ENCODE measurements at regions not wholly inside any gene's neighbourhood (a gene's known extent, or its start where the extent isn't known, plus 50 kb on each side); places are given as distances from the start of the nearest gene placed in this dataset.

DNA sequence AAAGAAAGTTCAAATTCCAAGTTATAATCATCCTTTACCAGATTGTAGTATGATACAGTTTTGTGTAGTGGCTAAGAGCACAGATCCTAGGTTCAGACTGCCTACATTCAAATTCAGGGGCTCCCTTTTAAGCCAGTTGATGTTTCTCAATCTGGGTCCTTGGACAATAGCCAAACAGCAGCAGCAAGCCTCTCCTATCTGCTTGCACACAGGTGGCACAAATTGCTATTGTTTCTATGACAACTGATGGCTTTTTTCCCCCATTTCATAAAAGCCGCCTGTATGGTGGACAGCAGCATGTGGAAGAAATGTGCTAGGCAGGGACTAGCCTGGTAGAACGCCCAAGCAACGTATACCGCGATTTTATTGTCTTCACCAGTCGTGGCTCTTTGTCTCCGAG is 76.5 kb downstream of the S1PR1 start:
- ChIA-PET CTCF (interaction anchor here (1.1 to 1.5 kb wide), 2 partner anchors 25 to 44 kb away, joined by 3 to 7 read pairs; no protein-coding TSS in a partner anchor), POLR2A (no interaction called here)

DNA sequence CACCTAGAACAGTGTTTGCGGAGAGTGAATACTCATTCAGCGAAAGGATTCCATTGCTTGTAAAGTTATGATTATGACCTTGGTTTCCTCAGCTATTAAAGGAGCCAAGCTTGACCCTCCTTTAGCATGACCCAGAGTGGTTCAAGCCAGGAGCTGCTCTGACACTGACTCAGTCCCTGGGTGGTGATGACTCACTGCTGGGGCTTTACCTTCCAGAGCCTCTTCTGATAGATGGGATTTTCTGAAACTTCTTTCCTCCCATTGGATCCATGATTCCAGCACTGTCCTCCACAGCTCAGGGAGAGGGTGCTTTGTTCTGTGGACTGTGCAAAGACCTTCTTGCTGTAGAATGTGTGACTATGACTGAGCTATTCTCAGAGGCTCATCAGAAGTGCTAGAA is 77.4 kb downstream of the S1PR1 start:
- ChIA-PET CTCF (interaction anchor here (0.7 kb wide), 1 partner anchor 24 kb away, joined by 3 read pairs; no protein-coding TSS in a partner anchor), POLR2A (no interaction called here)

DNA sequence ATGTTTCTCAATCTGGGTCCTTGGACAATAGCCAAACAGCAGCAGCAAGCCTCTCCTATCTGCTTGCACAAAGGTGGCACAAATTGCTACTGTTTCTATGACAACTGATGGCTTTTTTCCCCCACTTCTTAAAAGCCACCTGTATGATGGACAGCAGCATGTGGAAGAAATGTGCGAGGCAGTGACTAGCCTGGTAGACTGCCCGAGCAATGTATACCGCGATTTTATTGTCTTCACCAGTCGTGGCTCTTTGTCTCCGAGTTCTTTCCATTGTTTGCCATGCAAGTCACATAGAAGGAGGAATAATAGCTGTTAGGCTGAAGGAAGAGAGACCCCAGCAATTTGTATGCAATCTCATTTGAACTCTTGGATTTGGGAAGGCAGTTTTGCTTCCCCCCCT is 79.4 kb downstream of the S1PR1 start:
- ChIA-PET POLR2A (no interaction called here), CTCF (no interaction called here)

DNA sequence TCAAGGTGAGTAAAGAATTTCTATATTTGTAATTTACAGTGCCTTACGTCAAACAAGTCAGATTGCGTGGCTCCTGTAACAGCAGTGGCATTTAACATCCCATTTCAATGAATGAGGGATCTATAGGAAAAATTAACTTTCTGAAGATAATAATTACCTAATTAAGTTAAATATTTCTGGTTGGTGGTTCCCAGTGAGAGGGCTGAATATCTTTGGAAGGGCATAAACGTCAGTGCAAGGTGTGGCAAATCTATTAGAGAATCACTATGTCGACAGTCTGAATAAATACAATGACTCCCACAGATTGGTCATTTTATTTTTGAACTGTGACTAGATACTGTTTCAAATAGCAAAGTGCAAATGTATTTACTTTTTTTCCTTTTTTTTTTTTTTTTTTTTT is 80.0 kb downstream of the S1PR1 start:
- POLR2A ChIA-PET = no interaction called here
- CTCF ChIA-PET = interaction anchor here (0.7 to 1.6 kb wide), 2 partner anchors 13 to 1585 kb away, joined by 3 to 5 read pairs; no protein-coding TSS in a partner anchor

DNA sequence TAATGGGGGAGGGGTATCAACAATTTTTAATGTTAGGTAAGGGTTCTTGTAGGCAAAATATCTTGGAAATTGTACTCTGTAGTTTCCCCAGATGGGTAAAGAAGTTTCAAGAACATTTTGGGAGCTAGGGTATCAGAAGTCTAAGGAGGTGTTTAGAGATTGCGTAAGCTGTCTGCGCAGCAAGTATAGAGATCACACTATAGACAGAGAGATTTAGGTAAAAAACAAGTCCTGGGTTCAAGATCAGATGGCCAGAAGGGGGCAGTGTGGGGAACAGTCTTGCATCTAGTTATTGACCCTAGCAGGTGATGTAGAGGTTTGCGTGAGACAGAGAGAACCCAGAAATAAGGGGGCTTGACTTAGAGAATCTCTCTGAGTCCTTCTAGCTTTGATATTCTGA is 80.8 kb downstream of the S1PR1 start:
- POLR2A ChIA-PET = no interaction called here
- CTCF ChIA-PET = interaction anchor here (0.7 to 1.6 kb wide), 5 partner anchors 8 to 1585 kb away, joined by 3 to 6 read pairs (median 5); no protein-coding TSS in a partner anchor

DNA sequence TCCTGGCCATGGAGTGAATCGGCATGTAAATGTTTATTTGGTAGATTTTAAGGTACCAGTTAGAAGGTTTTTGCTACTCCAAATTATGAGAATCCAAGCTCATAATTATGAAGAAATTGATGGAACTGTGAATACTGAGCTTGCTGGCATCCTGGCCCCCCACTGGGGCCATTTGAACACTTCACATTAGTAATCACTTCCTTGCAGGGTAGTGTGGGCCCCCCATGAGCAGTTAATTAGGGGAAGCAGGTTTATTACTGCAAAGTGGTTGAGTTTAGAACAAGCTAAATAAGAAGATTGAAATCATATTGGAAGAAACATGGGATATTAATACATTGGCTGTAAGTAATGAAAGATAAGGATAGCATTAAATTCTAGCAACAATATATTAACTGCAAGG is 86.7 kb downstream of the S1PR1 start:
- ChIA-PET CTCF (no interaction called here), POLR2A (no interaction called here)

DNA sequence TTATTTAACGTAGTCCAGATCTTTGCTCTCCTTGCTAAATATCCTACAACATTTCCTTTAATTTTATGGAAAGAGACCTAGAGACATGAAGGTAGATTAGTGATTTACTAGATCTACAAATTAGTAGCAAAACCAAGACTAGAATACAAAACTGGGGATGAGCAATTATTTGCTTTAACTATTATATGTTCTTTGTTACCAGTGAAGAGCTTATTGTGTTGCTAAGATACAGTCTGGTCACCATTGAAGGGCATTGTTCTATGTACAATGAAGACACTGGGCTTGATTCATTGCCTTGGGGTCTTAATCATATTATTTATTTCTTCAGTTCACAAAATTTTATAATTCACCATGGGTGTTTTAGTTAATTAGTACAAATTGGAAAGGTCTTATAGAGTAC is 88.3 kb downstream of the S1PR1 start:
- ChIA-PET POLR2A (no interaction called here), CTCF (no interaction called here)

DNA sequence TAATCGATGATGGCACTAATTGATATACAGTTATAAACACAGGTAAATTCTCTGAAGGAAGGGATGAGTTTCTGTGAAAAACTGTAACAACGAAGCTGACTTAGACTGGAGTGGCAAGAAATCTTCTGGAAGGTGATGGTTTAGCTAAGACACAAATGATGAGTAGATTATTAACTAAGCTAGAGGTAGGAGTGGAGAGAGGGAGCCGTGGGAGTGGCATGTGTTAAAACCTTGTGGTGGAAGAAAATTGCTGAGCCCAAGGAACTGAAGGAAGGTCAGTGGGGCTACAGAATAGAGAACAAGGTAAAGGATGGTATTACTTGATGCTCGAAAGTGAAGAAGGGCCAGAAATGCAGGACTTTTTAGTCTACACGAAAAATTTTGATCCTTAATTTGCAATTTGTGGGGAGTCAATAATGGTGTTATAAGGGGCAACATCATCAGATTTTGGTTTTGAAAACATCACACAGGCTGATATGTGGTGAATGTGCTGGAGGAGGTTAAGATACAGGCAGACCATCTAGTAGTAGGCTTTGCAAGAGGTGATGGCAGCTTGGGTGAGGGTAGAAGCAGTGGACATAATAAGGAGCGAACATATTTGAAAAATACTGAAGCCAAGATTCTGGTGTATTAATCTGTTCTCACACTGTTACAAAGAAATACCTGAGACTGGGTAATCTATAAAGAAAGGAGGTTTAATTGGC is 93.8 kb downstream of the S1PR1 start:
- CTCF ChIA-PET = interaction anchor here (1.0 kb wide), 1 partner anchor 13 kb away, joined by 3 read pairs; no protein-coding TSS in a partner anchor
- POLR2A ChIA-PET = no interaction called here

DNA sequence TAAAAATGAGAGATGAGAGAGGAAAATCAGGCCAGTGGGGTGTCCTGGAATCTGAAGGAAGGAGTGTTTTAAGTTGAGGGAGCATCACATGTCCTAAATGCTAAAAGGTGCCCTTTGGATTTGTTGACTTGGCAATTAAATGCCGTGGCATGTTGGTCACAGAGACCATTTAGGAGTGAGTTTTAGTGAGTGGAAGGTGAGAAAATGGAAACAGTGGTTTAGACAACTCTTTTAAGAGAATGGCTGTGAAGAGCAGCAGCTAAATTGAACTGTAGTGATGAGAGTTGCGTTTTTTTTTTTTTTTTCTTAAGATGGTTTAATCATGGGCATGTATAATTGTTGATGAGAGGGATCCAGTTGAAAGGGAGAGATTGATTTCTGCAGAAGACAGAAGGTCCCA is 95.0 kb downstream of the S1PR1 start:
- ChIA-PET CTCF (no interaction called here), POLR2A (no interaction called here)

DNA sequence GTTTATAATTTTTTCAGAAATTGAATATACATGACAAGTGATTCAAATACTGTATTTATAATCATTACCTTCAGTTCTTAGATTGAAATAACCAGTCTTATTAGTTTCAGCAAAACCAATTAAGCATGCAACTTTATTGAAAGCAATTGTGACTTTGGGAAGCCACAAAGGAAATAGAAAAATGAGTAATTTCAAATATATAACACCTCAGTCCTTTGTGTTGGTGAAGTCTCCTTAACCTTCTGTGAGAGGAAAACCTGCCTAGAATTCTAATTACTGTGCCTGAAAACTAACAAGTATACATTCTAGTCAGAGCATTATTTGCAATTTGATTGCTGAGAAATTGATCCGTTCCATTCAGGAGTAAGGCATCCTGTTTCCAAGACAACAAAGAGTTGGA is 95.8 kb downstream of the S1PR1 start:
- ChIA-PET POLR2A (no interaction called here), CTCF (no interaction called here)

DNA sequence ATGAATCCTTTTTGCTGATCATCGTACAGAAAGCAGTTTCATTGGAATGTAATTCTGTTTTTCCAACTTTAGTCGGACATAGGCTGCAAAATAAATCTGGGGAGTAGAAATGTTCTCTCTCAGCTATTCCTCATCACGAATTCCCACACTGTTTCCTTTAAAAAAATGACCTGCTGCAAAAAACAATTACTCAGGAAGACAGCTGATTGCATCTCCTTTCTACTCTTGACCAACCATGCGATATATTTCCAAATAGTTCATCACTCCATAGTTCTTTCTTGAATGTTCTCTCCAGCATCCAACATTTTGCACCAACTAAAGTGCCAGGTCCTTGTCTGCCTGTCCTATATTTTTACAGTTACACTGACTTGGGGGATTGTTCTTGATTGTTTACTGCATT is 96.4 kb downstream of the S1PR1 start:
- ChIA-PET POLR2A (no interaction called here), CTCF (no interaction called here)

DNA sequence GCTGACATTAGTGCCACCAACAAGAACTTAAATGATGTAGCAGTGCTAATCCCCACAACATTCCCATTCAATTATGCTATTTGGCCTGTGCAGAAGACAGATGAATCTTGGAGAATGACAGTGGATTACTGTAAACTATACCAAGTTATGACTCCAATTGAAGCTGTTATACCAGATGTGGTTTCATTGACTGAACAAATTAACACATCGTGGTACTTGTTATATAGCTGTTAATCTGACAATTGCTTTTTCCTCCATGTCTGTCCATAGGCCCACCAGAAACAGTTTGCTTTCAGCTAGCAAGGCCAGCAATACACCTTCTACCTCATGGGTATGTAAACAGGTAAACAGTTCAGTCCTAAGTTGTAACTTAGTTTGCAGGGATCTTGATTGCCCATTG is 101.1 kb downstream of the S1PR1 start:
- ChIA-PET POLR2A (no interaction called here), CTCF (no interaction called here)

DNA sequence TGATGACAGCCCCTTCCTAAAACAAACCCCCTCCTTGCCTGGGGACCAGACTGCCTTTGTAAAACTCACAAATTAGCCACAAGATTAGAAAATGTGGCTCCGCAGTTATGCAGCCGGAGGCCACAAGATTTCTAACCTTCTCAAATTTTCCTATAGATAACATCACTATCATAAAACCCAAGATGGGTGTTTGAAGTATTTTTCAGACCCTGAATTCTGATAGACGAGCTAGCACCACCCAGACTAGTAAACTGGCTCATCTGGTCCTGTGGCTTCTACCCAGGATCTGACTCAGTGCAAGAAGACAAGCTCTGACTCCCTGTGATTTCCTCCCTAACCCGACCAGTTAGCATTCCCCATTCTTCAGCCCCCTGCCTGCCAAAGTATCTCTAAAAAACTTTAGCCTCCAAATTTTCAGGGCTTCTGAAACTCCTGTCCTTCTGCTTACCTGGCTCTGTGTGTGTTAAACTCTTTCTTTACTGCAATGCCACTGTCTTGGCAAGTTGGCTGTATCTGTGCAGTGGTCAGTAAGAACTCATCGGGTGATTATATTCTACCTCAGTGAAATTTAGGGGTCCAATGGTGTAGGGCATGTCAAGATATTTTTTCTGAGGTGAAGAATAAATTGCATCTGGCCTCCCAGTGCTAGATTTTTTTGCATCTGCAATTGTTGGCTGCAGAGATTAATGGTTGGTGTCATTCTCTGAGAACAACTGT is 102.1 kb downstream of the S1PR1 start:
- ChIA-PET CTCF (interaction anchor here (1.0 kb wide), 1 partner anchor 26 kb away, joined by 3 read pairs; no protein-coding TSS in a partner anchor), POLR2A (no interaction called here)

DNA sequence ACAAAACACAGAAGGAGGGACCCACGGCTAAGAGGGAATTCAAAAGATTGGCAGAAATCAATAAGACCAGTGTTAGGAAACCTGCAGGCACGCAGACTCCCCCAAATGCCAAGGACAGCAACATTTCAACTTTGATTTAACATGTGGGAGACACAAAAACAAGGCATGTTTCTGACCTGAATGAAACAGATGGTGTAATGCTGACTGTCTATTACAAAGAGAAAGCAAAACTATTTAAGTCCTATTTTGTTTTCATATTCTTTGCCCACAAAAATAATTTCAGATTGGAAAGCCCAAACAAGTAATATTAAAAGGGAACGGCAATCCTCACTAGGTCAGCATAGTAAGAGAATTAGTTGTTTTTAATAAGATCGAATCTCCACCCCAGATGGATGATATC is 107.9 kb downstream of the S1PR1 start:
- ChIA-PET CTCF (no interaction called here), POLR2A (no interaction called here)

DNA sequence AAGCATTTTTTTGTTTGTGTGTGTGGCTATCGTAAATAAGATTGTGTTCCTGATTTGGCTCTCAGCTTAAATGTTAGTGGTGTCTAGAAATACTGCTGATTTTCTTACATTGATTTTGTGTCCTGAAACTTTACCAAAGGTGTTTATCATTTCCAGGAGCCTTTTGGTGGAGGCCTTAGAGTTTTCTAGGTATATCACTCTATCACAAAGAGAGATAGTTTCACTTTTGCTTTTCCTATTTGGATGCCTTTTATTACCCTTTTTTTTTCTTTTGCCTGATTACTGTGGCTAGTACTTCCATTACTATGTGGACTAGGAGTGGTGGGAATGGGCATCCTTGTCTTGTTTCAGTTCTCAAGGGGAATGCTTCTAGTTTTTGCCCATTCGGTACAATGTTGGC is 109.6 kb downstream of the S1PR1 start:
- ChIA-PET POLR2A (no interaction called here), CTCF (no interaction called here)

DNA sequence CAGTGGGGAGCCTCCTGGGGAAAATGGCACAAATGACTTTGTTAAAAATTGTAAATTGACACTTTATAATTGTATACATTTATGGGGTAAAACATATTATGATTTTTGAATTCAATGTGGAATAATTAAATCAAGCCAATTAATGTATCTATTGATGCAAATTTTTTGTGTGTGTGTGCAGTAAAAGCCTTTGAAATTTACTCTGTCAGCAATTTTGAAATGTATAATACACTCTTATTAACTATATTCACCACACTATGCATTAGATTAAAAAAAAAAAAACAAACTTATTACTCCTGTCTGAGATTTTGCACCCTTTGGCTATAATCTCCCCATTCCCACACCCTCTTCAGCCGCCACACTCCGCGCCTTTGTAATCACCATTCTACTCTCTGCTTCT is 119.2 kb downstream of the S1PR1 start:
- ChIA-PET POLR2A (no interaction called here), CTCF (interaction anchor here (1.4 to 3.5 kb wide), 2 partner anchors 46 to 58 kb away, joined by 3 to 32 read pairs; no protein-coding TSS in a partner anchor)

DNA sequence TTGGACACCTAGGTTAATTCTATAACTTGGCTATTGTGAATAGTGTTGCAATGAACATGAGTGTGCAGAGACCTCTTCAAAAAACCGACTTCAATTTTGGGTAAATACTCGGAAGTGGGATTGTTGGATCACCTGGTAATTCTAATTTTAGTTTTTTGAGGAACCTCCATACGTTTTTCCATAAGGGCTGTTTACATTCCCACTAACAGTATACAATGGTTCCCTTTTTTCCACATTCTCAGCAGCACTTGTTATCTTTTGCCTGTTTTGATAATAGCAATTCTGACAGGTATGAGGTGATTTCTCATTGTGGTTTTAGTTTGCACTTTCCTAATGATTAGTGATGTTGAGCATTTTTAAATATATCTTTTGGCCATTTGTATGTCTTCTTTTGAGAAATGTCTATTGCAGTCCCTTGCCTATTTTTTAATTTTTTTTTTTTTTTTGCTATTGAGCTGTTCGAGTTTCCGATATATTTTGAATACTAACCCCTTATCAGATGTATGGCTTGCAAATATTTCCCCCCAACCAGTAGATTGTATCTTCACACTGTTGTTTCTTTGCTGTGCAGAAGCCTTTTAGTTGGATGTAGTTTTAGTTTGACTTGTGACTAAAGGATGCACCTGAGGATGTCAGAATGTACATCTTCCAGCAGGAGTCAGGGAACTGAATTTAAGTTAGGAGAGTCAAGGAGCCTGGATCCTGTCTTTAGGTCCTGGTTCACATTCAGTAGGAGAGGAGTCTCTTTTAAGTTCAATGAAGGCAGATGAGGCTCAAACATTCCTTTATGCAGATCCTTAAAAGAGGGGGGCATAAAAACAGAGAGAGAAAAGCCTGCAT is 120.0 kb downstream of the S1PR1 start:
- ChIA-PET CTCF (interaction anchor here (0.6 to 2.8 kb wide), 8 partner anchors 8 to 63 kb away, joined by 3 to 32 read pairs (median 4); no protein-coding TSS in a partner anchor), POLR2A (interaction anchor here (0.6 to 1.1 kb wide), 2 partner anchors 46 to 47 kb away, joined by 3 to 4 read pairs; no protein-coding TSS in a partner anchor)

DNA sequence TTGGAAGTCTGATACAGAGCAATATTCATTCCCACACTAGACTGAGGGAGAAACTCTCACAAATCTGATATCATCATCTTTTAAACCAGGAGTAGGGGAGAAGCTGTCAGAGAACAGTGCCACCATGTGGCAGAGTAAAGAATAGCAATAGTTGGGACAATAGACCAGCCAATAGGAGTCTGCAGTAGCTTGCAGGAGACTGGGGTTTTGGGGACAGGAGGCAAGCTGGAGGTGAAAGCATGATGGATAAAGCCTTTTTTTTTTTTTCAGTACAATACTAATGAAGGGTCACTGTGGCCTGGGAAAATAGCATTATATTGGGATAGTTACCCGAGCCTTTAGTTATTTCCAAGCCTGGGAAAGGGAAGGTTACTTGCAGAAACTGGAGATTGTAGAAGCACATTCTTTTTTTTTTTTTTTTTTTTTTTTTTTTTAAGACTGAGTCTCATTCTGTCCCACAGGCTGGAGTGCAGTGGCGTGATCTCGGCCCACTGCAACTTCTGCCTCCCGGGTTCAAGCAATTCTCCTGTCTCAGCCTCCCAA is 120.7 kb downstream of the S1PR1 start:
- POLR2A ChIA-PET = interaction anchor here (0.6 to 1.1 kb wide), 2 partner anchors 47 to 48 kb away, joined by 3 to 4 read pairs; no protein-coding TSS in a partner anchor
- CTCF ChIA-PET = interaction anchor here (0.6 to 2.8 kb wide), 16 partner anchors 9 to 894 kb away, joined by 3 to 32 read pairs (median 4); no protein-coding TSS in a partner anchor

DNA sequence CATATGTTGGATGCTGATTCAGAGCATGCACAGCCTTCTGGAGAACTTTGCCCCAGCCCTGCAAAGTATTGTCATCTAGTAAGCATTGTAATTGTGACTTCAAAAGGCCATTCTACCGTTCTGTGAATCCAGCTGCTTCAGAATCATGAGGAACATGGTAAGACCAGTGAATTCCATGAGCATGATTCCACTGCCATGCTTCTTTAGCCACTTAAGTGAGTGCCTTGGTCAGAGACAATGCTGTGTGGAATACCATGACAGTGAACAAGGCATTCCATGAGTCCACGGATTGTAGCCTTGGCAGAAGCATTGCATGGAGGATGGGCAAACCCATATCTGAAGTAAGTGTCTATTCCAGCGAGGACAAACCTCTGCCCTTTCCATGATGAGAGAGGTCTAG is 123.7 kb downstream of the S1PR1 start:
- ChIA-PET POLR2A (no interaction called here), CTCF (no interaction called here)

DNA sequence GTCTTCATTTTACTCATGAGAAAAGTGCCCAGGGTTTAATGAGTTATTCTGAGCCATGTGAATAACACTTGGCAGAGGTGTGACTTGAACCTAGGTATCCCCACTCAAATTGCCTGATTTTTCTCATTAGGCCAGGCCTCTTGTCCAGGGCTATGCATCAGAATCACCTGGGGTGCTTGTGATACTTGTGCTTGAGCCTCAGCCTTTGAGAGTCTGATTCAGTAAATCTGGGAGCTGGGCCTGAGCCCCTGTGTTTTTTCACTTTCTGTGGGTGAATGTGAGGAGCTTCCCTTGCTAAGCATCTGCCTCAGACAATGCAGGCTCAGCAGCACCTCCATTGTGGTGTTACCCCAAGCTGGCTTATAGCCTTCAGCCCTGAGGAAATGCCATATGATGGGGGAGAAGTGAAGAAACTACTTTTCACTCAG is 127.1 kb downstream of the S1PR1 start:
- POLR2A ChIA-PET = no interaction called here
- CTCF ChIA-PET = no interaction called here

Data from activated CD8-positive, alpha-beta memory T cell treated with anti-CD3 and anti-CD28 coated beads for 36 hours (primary cell).